Endometrium (tissue), 2 donors: ENCODE measurements at regions not wholly inside any gene's neighbourhood (a gene's known extent, or its start where the extent isn't known, plus 50 kb on each side); places are given as distances from the start of the nearest gene placed in this dataset.

Source experiments
- FAIRE-seq: peaks from 2 replicates; lab custom pipeline; 2012; peaks lifted over from hg19 to GRCh38; lab: Jason Lieb, UNC
- donor health status: control.
- donor health status: control.

DNA sequence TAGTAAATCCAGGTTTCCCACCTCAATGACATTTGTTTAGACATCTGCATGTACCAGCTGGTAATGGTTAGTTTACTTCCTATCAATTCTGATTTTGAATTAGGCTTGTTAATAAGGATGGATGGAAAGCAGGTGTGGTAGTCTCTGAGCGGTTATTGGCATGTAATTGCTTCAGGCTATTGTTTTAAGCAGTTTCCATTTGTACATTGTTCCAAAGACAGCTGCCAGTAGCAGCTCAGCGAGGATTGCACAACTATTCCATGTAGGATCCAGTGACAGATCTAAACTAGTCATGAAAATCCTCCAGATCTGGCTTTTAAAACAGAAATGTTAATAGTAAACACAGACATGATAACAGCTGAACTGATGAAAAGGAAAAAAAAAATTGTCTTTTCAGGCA lies 436.0 kb upstream of the ADARB2 start:
- FAIRE-seq: no peak

DNA sequence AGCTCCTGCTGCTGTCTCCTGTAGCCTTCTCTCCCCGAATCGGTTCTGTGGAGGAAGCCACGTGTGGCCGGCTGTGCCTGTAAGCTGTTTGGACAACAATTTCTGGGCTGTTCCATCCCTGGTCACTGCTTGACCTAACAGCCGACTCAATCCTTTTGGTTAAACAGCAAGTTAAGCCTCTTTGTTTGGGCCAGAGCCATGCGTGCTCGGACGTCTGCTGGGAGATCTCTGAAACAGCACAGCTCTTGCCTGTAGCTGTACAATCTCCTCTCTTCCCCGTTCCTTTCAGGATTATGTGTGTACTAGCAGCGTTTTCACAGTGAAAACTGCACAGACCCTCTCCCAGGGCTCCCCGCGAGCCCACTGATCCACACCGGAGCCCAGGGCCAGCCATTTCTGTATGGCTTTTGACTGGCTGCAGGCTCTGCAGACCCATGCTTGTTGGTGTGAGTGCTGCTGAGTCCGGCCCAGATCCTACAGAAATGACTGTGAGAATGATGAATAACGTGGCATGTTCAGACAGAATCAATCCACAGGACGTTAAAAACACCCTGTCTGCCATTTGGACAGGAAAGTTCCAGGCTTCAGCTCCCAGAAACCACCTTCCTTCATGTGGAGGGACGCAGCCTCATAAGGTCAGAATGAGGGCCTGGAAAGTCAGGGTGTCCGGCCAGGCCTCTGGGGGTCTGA lies 428.6 kb upstream of the ADARB2 start:
- no peak for FAIRE-seq

DNA sequence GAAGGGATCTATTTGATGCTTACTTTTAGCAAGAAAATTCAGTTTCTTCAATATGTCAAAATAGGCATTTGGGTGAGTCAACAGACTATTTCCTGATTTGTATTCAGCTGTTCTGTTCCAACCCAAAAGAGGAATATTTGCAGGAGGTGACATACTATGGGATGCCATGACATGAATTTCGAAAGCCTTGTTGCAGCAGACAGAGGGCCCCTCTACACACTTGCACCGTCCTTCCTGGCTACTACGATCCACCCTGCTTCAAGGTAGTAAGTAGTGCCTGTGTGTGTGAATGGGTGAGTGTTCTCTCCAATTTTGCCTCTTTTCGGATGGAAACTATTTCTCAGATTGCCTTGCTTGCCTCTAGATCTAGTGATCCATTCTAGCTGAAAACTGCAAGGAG lies 413.0 kb upstream of the ADARB2 start:
- no peak for FAIRE-seq

GRCh38 chr10:2145926-2146478 lies 408.7 kb upstream of the ADARB2 start:
- no peak for FAIRE-seq

- FAIRE-seq: no peak
Observed at GRCh38 chr10:2145491-2145890, 408.2 kb upstream of the ADARB2 start.

GRCh38 chr10:2144584-2144983 lies 407.3 kb upstream of the ADARB2 start:
- FAIRE-seq: no peak

DNA sequence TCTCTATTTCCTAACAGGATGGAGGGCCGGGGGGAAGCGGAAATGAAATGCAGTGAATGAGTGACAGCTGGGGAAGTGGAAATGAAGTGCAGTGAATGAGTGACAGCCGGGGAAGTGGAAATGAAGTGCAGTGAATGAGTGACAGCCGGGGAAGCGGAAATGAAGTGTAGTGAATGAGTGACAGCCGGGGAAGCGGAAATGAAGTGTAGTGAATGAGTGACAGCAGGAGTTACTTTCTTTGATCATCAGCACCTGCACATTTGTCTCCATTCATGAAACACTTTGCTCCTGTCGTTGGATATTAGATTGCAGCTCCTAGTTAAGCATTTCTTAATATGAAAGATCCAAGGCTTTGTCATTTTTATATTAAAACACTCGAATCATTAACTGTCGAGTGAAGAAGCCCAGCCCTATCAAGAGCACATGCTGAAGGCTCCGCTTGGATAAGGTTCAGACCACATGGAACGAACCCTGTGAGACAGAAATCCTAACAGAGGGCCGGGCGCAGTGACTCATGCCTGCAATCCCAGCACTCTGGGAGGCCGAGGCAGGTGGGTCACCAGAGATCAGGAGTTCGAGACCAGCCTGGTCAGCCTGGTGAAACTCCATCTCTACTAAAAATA lies 406.0 kb upstream of the ADARB2 start:
- no peak for FAIRE-seq

DNA sequence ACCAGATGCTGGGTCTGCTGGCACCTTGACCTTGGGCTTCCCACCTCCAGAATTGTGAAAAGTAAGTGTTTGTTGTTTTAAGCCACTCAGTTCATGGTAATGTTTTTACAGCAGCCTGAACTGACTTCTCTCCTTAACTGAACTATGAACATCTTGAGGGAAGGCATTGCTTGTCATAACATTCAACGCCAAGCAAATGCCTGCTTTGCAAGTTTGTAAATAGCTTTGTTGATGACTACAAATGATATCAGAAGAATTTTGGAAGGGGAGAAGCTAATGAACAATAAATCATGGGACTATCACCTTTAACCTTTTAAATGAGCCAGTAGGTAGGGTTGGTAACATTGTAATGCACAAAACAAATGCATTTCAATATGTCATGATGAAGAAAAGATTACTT lies 402.4 kb upstream of the ADARB2 start:
- no peak for FAIRE-seq

DNA sequence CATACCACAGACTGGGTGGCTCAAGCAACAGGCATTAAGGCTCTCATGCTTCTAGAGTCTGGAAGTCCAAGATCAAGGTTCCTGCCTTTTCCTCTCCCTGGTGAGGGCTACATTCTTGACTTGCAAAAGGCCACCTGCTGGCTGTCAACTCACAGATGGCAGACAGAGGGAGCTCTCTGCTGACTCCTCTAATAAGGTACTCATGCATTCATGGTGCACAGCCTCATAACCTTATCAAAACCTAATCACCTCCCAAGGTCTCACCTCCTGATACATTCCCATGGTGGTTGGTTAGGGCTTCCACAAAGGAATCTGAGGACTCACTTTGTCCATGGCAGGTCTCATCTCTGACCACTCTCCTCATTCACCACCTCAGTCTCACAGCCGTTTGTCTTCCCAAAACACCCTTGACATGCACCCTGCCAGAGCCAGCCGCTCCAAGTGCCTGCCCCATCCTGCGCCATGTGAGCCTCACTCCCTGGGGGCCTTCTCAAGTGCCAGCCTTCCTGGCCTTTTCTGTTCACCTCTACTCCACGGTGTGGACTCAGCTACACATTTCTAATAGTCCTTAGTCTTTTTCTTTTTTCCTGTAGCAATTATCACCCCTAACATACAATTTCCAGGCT lies 400.3 kb upstream of the ADARB2 start:
- FAIRE-seq: no peak

- no peak for FAIRE-seq
Observed at GRCh38 chr10:2130705-2131305, 393.5 kb upstream of the ADARB2 start.

DNA sequence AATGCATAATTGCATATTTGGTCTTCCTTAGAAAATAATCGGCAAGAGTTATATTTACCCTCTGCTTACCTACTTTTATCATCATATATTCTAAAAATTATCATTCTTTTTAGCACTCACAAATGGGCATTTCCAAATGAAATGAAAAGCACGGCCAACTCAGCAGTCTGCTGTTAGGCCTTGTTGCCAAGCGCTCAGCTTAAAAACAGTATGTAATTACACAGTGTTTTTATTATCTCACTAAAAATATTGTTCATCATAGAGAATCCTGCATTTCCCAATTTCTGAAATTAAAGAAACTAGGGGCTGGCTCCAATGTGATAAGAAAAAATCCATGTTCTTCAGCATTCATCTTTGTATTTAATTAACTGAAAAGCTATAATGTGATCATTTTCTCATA lies 391.7 kb upstream of the ADARB2 start:
- no peak for FAIRE-seq

DNA sequence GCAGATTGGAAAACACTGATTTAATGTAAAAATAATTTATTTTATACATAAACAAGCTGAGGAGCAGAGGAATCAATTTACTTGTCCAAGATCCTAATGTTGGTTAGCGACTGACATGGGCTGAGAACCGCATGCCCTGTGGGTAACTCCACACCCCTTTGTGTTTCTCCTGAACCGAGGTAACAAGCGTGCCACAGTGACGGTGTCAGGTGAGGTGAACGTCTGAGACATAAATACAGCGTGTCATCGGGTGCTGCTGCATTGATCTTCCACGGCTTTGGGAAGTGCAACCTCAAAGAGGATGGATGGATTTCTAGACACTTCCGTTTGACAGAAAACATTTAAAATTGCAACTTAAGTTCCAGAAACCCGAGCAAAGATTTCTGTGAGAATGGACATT lies 386.8 kb upstream of the ADARB2 start:
- no peak for FAIRE-seq

DNA sequence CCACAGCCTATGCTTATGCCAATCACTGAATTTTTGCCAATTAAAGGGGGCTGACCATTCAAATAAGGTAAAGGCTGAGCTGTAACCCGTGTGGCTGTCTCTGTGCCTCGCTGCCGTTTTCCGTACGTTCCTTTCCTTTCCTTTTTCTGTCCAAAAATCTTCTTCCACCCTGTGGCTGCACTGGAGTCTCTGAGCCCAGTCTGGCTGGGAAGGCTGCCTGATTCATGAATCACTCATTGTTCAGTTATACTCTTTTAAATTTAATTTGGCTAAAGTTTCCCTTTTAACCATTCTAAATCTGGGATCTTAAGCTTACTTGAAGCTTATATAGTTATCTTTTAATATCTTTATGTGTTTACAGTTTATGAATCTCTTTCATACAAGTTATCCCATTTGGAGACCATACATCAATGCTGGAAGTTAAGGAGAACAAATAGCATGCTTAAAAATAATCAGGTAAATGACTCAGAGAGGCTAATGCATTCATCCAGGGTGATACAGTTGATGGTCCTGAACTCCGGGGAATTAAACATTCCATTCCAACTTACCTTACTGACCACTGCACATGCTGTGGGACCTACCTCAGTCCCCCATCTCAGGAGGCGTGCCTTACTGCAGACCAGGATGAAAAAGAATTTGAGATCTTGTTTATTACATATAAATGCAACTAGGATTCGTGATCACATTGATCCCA lies 385.3 kb upstream of the ADARB2 start:
- no peak for FAIRE-seq

DNA sequence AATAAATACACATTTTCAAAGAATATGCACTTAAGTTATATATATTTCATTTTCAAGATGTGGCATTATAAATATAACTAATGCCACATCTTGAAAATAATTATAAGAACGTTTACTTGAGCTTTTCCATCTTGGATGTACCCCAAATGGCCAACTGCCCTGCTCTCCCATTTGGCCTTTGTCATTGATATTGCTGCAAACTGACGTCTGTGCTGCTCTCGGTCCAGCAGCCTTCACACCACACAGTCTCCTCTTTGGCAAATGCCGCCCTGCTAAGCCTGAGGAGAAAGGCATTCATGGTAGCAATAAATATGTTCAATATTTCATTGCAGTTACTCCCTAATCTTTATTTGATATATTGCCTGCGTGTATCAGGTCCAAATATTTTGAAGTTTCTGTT lies 384.6 kb upstream of the ADARB2 start:
- FAIRE-seq: no peak

- no peak for FAIRE-seq
Observed at GRCh38 chr10:2121315-2121714, 384.0 kb upstream of the ADARB2 start.

- FAIRE-seq: no peak
Observed at GRCh38 chr10:2120746-2121145, 383.4 kb upstream of the ADARB2 start.

DNA sequence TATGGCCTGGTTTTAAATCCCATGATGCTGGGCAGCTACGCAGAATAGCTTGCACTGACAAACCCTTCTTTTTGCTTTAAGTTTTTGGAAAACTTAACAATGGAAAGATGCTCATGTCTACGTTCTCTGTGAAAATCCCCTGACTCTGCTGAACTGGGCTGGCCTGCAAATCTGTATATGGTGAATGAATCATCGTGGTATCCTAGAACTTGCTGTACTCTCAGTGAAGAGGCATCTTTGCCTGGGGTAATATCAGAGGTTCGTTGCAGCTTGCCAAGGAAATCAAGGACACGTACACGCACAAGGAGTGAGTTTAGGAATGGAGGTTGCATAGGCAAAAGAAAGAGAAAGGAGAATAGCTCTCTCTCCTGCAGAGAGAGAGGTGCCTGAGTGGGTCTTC lies 382.0 kb upstream of the ADARB2 start:
- FAIRE-seq: no peak

- FAIRE-seq: no peak
Observed at GRCh38 chr10:2118201-2118600, 380.9 kb upstream of the ADARB2 start.

GRCh38 chr10:2117641-2118040 lies 380.3 kb upstream of the ADARB2 start:
- FAIRE-seq: no peak

GRCh38 chr10:2111965-2112364 lies 374.6 kb upstream of the ADARB2 start:
- no peak for FAIRE-seq

DNA sequence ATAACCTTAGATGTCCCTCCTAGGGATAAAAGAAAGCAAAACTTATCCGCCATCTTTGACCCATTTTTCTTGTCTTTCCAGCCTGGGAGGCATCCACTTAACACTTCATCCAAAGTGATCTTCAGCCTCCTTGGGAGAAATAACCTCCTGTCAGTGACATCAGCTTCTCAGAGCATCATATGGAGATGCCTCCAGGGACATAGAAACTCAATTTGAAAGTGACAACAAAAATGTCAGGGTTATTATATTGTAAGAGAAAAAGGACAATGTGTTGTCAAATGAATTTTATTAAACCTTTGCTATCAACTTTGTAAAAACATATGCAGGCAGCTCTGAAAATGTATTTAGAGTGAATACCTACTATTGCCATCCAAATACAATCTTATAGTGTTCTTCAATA lies 371.2 kb upstream of the ADARB2 start:
- no peak for FAIRE-seq

DNA sequence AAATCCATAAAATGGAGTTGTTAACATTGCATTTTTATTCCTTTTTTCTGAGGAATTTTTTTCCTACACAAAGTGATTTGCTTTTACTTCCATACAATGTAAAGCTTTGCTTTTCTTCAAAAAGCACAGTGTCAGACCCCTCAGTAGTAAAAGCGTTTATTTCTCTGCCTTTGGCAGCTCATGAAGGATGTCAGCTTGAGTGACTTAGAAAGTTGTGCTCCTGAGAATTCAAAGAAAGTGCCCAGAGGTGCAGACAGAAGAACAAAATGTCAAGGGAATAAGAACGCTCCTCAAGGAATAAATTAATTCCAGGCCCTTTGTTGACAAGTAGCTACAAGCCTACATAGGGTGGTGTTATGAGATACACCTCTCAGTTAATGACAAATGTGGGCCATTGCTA lies 369.3 kb upstream of the ADARB2 start:
- no peak for FAIRE-seq

- FAIRE-seq: no peak
Observed at GRCh38 chr10:2099321-2099720, 362.0 kb upstream of the ADARB2 start.
